Ovary (tissue), 3 donors: ENCODE measurements at regions not wholly inside any gene's neighbourhood (a gene's known extent, or its start where the extent isn't known, plus 50 kb on each side); places are given as distances from the start of the nearest gene placed in this dataset.

ENCODE experiments used
- EP300 ChIP-seq: sonication (generic); formaldehyde crosslinking; IDR thresholded peaks from one replicate; pipeline ENCODE4 v1.6.1; 2017; ENCODE audit warnings: antibody characterized with exemption
- POLR2A ChIP-seq: fragments of 450-650 bp; IDR thresholded peaks from one replicate; pipeline ENCODE4 v1.6.1; 2017; ENCODE audit warnings: antibody characterized with exemption, mild to moderate bottlenecking, moderate library complexity
- TF ChIP-seq, protein P1 (sequence below), 3 donors: fragments of 450-650 bp in 2 of 3; fragments of 200-600 bp in 1 of 3; IDR thresholded peaks; one replicate each; pipeline versions ENCODE4 v1.5.1 to v1.8.0; 2016 to 2022; ENCODE audit warnings: antibody characterized with exemption in 3 of 3, mild to moderate bottlenecking in 1 of 3
- donor health status: DM: no; HTN: no; CAD: no.

DNA sequence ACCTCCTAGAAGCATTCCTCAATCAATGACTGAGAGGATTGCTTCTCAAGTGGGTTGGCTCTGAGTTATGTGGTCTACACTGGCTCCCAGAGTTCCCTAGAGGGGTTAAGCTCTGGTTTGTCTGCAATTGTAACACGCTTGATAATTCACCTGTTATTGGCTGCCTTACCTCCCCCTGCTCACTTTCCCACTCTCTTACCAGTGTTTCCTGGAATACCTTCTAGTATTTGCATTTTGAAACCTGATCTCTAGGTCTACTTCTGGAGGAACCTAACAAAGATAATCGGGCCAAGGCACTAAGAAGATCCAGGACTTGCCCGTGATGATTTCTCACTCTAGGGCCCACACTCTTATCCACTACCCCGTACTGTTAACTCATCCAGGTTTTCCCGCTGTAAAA, 110.1 kb upstream of the MAP3K1 start:
- TF ChIP-seq, protein P1, sequence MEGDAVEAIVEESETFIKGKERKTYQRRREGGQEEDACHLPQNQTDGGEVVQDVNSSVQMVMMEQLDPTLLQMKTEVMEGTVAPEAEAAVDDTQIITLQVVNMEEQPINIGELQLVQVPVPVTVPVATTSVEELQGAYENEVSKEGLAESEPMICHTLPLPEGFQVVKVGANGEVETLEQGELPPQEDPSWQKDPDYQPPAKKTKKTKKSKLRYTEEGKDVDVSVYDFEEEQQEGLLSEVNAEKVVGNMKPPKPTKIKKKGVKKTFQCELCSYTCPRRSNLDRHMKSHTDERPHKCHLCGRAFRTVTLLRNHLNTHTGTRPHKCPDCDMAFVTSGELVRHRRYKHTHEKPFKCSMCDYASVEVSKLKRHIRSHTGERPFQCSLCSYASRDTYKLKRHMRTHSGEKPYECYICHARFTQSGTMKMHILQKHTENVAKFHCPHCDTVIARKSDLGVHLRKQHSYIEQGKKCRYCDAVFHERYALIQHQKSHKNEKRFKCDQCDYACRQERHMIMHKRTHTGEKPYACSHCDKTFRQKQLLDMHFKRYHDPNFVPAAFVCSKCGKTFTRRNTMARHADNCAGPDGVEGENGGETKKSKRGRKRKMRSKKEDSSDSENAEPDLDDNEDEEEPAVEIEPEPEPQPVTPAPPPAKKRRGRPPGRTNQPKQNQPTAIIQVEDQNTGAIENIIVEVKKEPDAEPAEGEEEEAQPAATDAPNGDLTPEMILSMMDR (IDR thresholded peaks at IDR 0.05): no peak
- no peak for TF ChIP-seq POLR2A
- TF ChIP-seq EP300: no peak
